ENCODE measurements at regions not wholly inside any gene's neighbourhood (a gene's known extent, or its start where the extent isn't known, plus 50 kb on each side); places are given as distances from the start of the nearest gene placed in this dataset.

- Histone ChIP-seq H3K4me3 (ENCODE audit: low read length) (no peak overlapping the region), H3K4me1 (ENCODE audit: control insufficient read depth, insufficient read depth, low read length) (no peaks in the 10 kb centered on the region), H3K36me3 (ENCODE audit: control insufficient read depth, insufficient read depth, low read length) (no peaks in the 10 kb centered on the region), H3K9ac (ENCODE audit: low read length) (no peak overlapping the region), H3K9me3 (ENCODE audit: control insufficient read depth, low read length) (no peaks in the 10 kb centered on the region), H3K27me3 (ENCODE audit: control insufficient read depth, insufficient read depth, low read length) (no peaks in the 10 kb centered on the region)
Measured at GRCh38 chr15:39443659-39444219, 137.1 kb upstream of the THBS1 start.

- Histone ChIP-seq H3K4me1 (ENCODE audit: control insufficient read depth, insufficient read depth, low read length) (no peaks in the 10 kb centered on the region), H3K9me3 (ENCODE audit: control insufficient read depth, low read length) (no peaks in the 10 kb centered on the region), H3K4me3 (ENCODE audit: low read length) (no peak overlapping the region), H3K9ac (ENCODE audit: low read length) (no peak overlapping the region), H3K27me3 (ENCODE audit: control insufficient read depth, insufficient read depth, low read length) (no peaks in the 10 kb centered on the region), H3K36me3 (ENCODE audit: control insufficient read depth, insufficient read depth, low read length) (no peaks in the 10 kb centered on the region)
Measured at GRCh38 chr15:39444735-39445470, 136.0 kb upstream of the THBS1 start.

GRCh38 chr15:39445931-39446330 is 134.9 kb upstream of the THBS1 start:
- Histone ChIP-seq H3K4me3 (ENCODE audit: low read length) (no peak overlapping the region), H3K4me1 (ENCODE audit: control insufficient read depth, insufficient read depth, low read length) (no peaks in the 10 kb centered on the region), H3K9me3 (ENCODE audit: control insufficient read depth, low read length) (no peaks in the 10 kb centered on the region), H3K27me3 (ENCODE audit: control insufficient read depth, insufficient read depth, low read length) (no peaks in the 10 kb centered on the region), H3K36me3 (ENCODE audit: control insufficient read depth, insufficient read depth, low read length) (no peaks in the 10 kb centered on the region), H3K9ac (ENCODE audit: low read length) (no peak overlapping the region)

- H3K4me1 ChIP-seq (ENCODE audit: control insufficient read depth, insufficient read depth, low read length), result no peaks in the 10 kb centered on the region
- no peak overlapping the region for H3K9ac ChIP-seq (ENCODE audit: low read length)
- no peaks in the 10 kb centered on the region for H3K9me3 ChIP-seq (ENCODE audit: control insufficient read depth, low read length)
- no peaks in the 10 kb centered on the region for H3K36me3 ChIP-seq (ENCODE audit: control insufficient read depth, insufficient read depth, low read length)
- no peaks in the 10 kb centered on the region for H3K27me3 ChIP-seq (ENCODE audit: control insufficient read depth, insufficient read depth, low read length)
- no peak overlapping the region for H3K4me3 ChIP-seq (ENCODE audit: low read length)
Measured at GRCh38 chr15:39447346-39447745, 133.5 kb upstream of the THBS1 start.

GRCh38 chr15:39447881-39448280 is 133.0 kb upstream of the THBS1 start:
- Histone ChIP-seq H3K9me3 (ENCODE audit: control insufficient read depth, low read length) (no peaks in the 10 kb centered on the region), H3K4me1 (ENCODE audit: control insufficient read depth, insufficient read depth, low read length) (no peaks in the 10 kb centered on the region), H3K27me3 (ENCODE audit: control insufficient read depth, insufficient read depth, low read length) (no peaks in the 10 kb centered on the region), H3K36me3 (ENCODE audit: control insufficient read depth, insufficient read depth, low read length) (no peaks in the 10 kb centered on the region), H3K9ac (ENCODE audit: low read length) (no peak overlapping the region), H3K4me3 (ENCODE audit: low read length) (no peak overlapping the region)

- H3K4me3 ChIP-seq (ENCODE audit: low read length), result no peak overlapping the region
- no peaks in the 10 kb centered on the region for H3K4me1 ChIP-seq (ENCODE audit: control insufficient read depth, insufficient read depth, low read length)
- no peaks in the 10 kb centered on the region for H3K36me3 ChIP-seq (ENCODE audit: control insufficient read depth, insufficient read depth, low read length)
- H3K9ac ChIP-seq (ENCODE audit: low read length), result no peak overlapping the region
- H3K9me3 ChIP-seq (ENCODE audit: control insufficient read depth, low read length), result no peaks in the 10 kb centered on the region
- H3K27me3 ChIP-seq (ENCODE audit: control insufficient read depth, insufficient read depth, low read length), result no peaks in the 10 kb centered on the region
Measured at GRCh38 chr15:39448409-39448808, 132.5 kb upstream of the THBS1 start.

- no peak overlapping the region for H3K4me3 ChIP-seq (ENCODE audit: low read length)
- no peak overlapping the region for H3K9ac ChIP-seq (ENCODE audit: low read length)
- no peaks in the 10 kb centered on the region for H3K9me3 ChIP-seq (ENCODE audit: control insufficient read depth, low read length)
Measured at GRCh38 chr15:39451121-39451688, 129.7 kb upstream of the THBS1 start.

GRCh38 chr15:39451871-39452270 is 129.0 kb upstream of the THBS1 start:
- Histone ChIP-seq H3K36me3 (ENCODE audit: control insufficient read depth, insufficient read depth, low read length) (no peaks in the 10 kb centered on the region), H3K4me3 (ENCODE audit: low read length) (no peak overlapping the region), H3K9me3 (ENCODE audit: control insufficient read depth, low read length) (no peaks in the 10 kb centered on the region), H3K27me3 (ENCODE audit: control insufficient read depth, insufficient read depth, low read length) (no peaks in the 10 kb centered on the region), H3K9ac (ENCODE audit: low read length) (no peak overlapping the region), H3K4me1 (ENCODE audit: control insufficient read depth, insufficient read depth, low read length) (no peaks in the 10 kb centered on the region)

More at GRCh38 chr15:39451121-39451688, 129.7 kb upstream of the THBS1 start:
- Histone ChIP-seq H3K36me3 (ENCODE audit: control insufficient read depth, insufficient read depth, low read length) (no peaks in the 10 kb centered on the region), H3K27me3 (ENCODE audit: control insufficient read depth, insufficient read depth, low read length) (no peaks in the 10 kb centered on the region), H3K4me1 (ENCODE audit: control insufficient read depth, insufficient read depth, low read length) (no peaks in the 10 kb centered on the region)

GRCh38 chr15:39453620-39454019 is 127.3 kb upstream of the THBS1 start:
- no peaks in the 10 kb centered on the region for H3K4me1 ChIP-seq (ENCODE audit: control insufficient read depth, insufficient read depth, low read length)

GRCh38 chr15:39454189-39454986 is 126.5 kb upstream of the THBS1 start:
- no peaks in the 10 kb centered on the region for H3K9me3 ChIP-seq (ENCODE audit: control insufficient read depth, low read length)
- no peak overlapping the region for H3K9ac ChIP-seq (ENCODE audit: low read length)
- no peaks in the 10 kb centered on the region for H3K36me3 ChIP-seq (ENCODE audit: control insufficient read depth, insufficient read depth, low read length)
- no peak overlapping the region for H3K4me3 ChIP-seq (ENCODE audit: low read length)
- no peaks in the 10 kb centered on the region for H3K4me1 ChIP-seq (ENCODE audit: control insufficient read depth, insufficient read depth, low read length)
- H3K27me3 ChIP-seq (ENCODE audit: control insufficient read depth, insufficient read depth, low read length), result no peaks in the 10 kb centered on the region

More at GRCh38 chr15:39453620-39454019, 127.3 kb upstream of the THBS1 start:
- Histone ChIP-seq H3K4me3 (ENCODE audit: low read length) (no peak overlapping the region), H3K9ac (ENCODE audit: low read length) (no peak overlapping the region), H3K36me3 (ENCODE audit: control insufficient read depth, insufficient read depth, low read length) (no peaks in the 10 kb centered on the region), H3K27me3 (ENCODE audit: control insufficient read depth, insufficient read depth, low read length) (no peaks in the 10 kb centered on the region), H3K9me3 (ENCODE audit: control insufficient read depth, low read length) (no peaks in the 10 kb centered on the region)

- H3K36me3 ChIP-seq (ENCODE audit: control insufficient read depth, insufficient read depth, low read length), result no peaks in the 10 kb centered on the region
Measured at GRCh38 chr15:39455471-39455991, 125.3 kb upstream of the THBS1 start.

GRCh38 chr15:39456159-39456558 is 124.7 kb upstream of the THBS1 start:
- H3K9ac ChIP-seq (ENCODE audit: low read length), result no peak overlapping the region
- H3K9me3 ChIP-seq (ENCODE audit: control insufficient read depth, low read length), result no peaks in the 10 kb centered on the region
- H3K4me3 ChIP-seq (ENCODE audit: low read length), result no peak overlapping the region
- no peaks in the 10 kb centered on the region for H3K36me3 ChIP-seq (ENCODE audit: control insufficient read depth, insufficient read depth, low read length)
- H3K27me3 ChIP-seq (ENCODE audit: control insufficient read depth, insufficient read depth, low read length), result no peaks in the 10 kb centered on the region
- H3K4me1 ChIP-seq (ENCODE audit: control insufficient read depth, insufficient read depth, low read length), result no peaks in the 10 kb centered on the region

More at GRCh38 chr15:39455471-39455991, 125.3 kb upstream of the THBS1 start:
- no peak overlapping the region for H3K9ac ChIP-seq (ENCODE audit: low read length)
- H3K27me3 ChIP-seq (ENCODE audit: control insufficient read depth, insufficient read depth, low read length), result no peaks in the 10 kb centered on the region
- H3K4me3 ChIP-seq (ENCODE audit: low read length), result no peak overlapping the region
- no peaks in the 10 kb centered on the region for H3K4me1 ChIP-seq (ENCODE audit: control insufficient read depth, insufficient read depth, low read length)
- H3K9me3 ChIP-seq (ENCODE audit: control insufficient read depth, low read length), result no peaks in the 10 kb centered on the region
